ENCODE measurements at regions not wholly inside any gene's neighbourhood (a gene's known extent, or its start where the extent isn't known, plus 50 kb on each side); places are given as distances from the start of the nearest gene placed in this dataset.

- TF ChIP-seq CTCF (IDR thresholded peaks at IDR 0.05; ENCODE audit: low read length) (no peak), EZH2 (IDR thresholded peaks at IDR 0.05; ENCODE audit: borderline replicate concordance, low read length) (no peak)
Measured at GRCh38 chr16:72397876-72398275, 225.9 kb upstream of the PMFBP1 start.

Measured in OCI-LY1 (cell line).